Body of pancreas (tissue), 4 donors: ENCODE measurements at regions not wholly inside any gene's neighbourhood (a gene's known extent, or its start where the extent isn't known, plus 50 kb on each side); places are given as distances from the start of the nearest gene placed in this dataset.
"Not testable (repeated sequence)": the region's sequence is repeated elsewhere in the genome, so short reads cannot be mapped to it uniquely, and the experiment has no call there.

Source experiments
- ATAC-seq: fragments of 150-250 bp; one replicate; pipeline ENCODE4 v1.9.1; 2016
- DNase-seq, 4 donors: peaks; one replicate each; pipeline ENCODE4 v3.0.0-alpha.2; 2019
- H3K27ac ChIP-seq, 4 donors: fragments of 200-600 bp; sonication (generic); 1 replicate in 3 of 4; 2 replicates in 1 of 4; pipeline versions ENCODE4 v1.5.1 to v1.6.1; 2016 to 2019; ENCODE audit warnings: mild to moderate bottlenecking in 1 of 4, mixed read lengths in 1 of 4, moderate library complexity in 1 of 4
- H3K27me3 ChIP-seq, 2 donors: fragments of 200-600 bp; sonication (generic); one replicate each; pipeline ENCODE4 v1.6.0; 2016; ENCODE audit warnings: mild to moderate bottlenecking in 1 of 2
- H3K36me3 ChIP-seq, 2 donors: fragments of 200-600 bp; sonication (generic); replicated peaks in 1 of 2; 2 replicates each; pipeline ENCODE4 v1.5.1; 2016; ENCODE audit warnings: low read depth in 2 of 2; ENCODE audit not compliant: insufficient read depth in 1 of 2
- H3K4me1 ChIP-seq: fragments of 200-600 bp; sonication (generic); one replicate; pipeline ENCODE4 v1.6.0; 2016
- H3K4me3 ChIP-seq, 2 donors: fragments of 200-600 bp; sonication (generic); 1 replicate in 1 of 2; 2 replicates in 1 of 2; pipeline ENCODE4 v1.5.1; 2016 to 2019
- H3K9me3 ChIP-seq, 3 donors: fragments of 200-600 bp; sonication (generic); 1 replicate in 2 of 3; 2 replicates in 1 of 3; pipeline ENCODE4 v1.5.1; 2016
- CTCF ChIP-seq, 7 experiments: fragments of 450-650 bp in 4 of 7; fragments of 200-600 bp in 3 of 7; sonication (generic) in 3 of 7; IDR thresholded peaks; one replicate each; pipeline ENCODE4 v1.5.1; 2016 to 2019; ENCODE audit warnings: antibody characterized with exemption in 7 of 7
- POLR2A ChIP-seq, 3 donors: fragments of 450-650 bp; IDR thresholded peaks; one replicate each; pipeline ENCODE4 v1.6.1; 2016; ENCODE audit warnings: antibody characterized with exemption in 3 of 3, mild to moderate bottlenecking in 2 of 3
- WGBS, 2 donors: methylation state at CpG; one replicate each; pipeline ENCODE4 v1.1.5; 2017; 5-methylcytosine and 5-hydroxymethylcytosine counted together
- intact Hi-C: fragments of 100-400 bp; cut with DNase I; formaldehyde crosslinking; loops from one replicate; pipeline ENCODE4 v1.15.1; 2023

GRCh38 chr1:119249283-119249682 lies 108.8 kb upstream of the WARS2 start:
- ATAC-seq (no peak), DNase-seq (peak in 2 of 4 donors; percentile 6 to 14)
- TF ChIP-seq CTCF (IDR thresholded peaks at IDR 0.05): no peak
- TF ChIP-seq POLR2A (IDR thresholded peaks at IDR 0.05): no peak
- Histone ChIP-seq H3K27ac (no peak overlapping the region), H3K36me3 (no peaks in the 10 kb centered on the region), H3K9me3 (no peaks in the 10 kb centered on the region), H3K27me3 (no peaks in the 10 kb centered on the region), H3K4me3 (no peak overlapping the region), H3K4me1 (no peaks in the 10 kb centered on the region)
- 86 to 92% methylated on average over 5 of the region's 5 CpGs for WGBS, 2 donors
- intact Hi-C loops: no loop called here

GRCh38 chr1:119250299-119250698 lies 109.8 kb upstream of the WARS2 start:
- no peak overlapping the region for H3K4me3 ChIP-seq
- no peaks in the 10 kb centered on the region for H3K4me1 ChIP-seq
- no peak for DNase-seq
- no peaks in the 10 kb centered on the region for H3K36me3 ChIP-seq
- H3K27ac ChIP-seq: no peak overlapping the region
- WGBS, 2 donors: 100% methylated on average over 1 of the region's 1 CpG
- no peak for ATAC-seq
- H3K9me3 ChIP-seq: no peaks in the 10 kb centered on the region
- H3K27me3 ChIP-seq: no peaks in the 10 kb centered on the region
- intact Hi-C loops: no loop called here
- TF ChIP-seq POLR2A (IDR thresholded peaks at IDR 0.05): no peak
- no peak for TF ChIP-seq CTCF (IDR thresholded peaks at IDR 0.05)

DNA sequence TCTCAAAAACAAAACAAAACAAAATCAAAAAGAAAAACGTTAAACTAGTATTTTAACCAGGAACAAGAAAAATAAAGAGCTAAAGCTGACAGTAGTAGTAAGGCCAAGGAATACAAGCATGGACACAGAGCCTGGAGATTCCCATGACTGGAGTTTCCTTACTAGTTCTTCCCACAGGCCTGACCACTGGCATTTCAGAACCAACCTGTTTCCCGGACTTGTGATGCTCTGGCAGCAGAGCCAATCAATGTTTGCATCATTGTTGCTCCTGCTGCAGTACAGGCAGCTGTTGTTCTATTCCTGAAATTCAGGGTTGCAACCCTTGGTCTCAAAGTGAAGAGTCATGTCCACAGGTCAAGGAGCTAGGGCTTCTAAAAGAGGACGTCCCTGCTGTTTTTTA lies 111.3 kb upstream of the WARS2 start:
- Histone ChIP-seq H3K4me1 (no peaks in the 10 kb centered on the region), H3K27me3 (no peaks in the 10 kb centered on the region), H3K36me3 (no peaks in the 10 kb centered on the region), H3K27ac (no peak overlapping the region), H3K4me3 (no peak overlapping the region), H3K9me3 (no peaks in the 10 kb centered on the region)
- no peak for DNase-seq
- WGBS, 2 donors: 73 to 79% methylated on average over 3 of the region's 3 CpGs
- no peak for ATAC-seq
- intact Hi-C loops: no loop called here
- no peak for TF ChIP-seq CTCF (IDR thresholded peaks at IDR 0.05)
- TF ChIP-seq POLR2A (IDR thresholded peaks at IDR 0.05): no peak

GRCh38 chr1:119253366-119253765 lies 112.9 kb upstream of the WARS2 start:
- no peak for DNase-seq
- Histone ChIP-seq H3K4me1 (no peaks in the 10 kb centered on the region), H3K27me3 (no peaks in the 10 kb centered on the region), H3K9me3 (no peaks in the 10 kb centered on the region), H3K36me3 (no peaks in the 10 kb centered on the region), H3K4me3 (no peak overlapping the region), H3K27ac (no peak overlapping the region)
- whole genome bisulfite sequencing, 2 donors: 50 to 66% methylated on average over 1 of the region's 1 CpG
- no peak for ATAC-seq
- TF ChIP-seq POLR2A (IDR thresholded peaks at IDR 0.05) (no peak), CTCF (IDR thresholded peaks at IDR 0.05) (no peak)
- intact Hi-C loops: no loop called here

- DNase-seq (no peak), ATAC-seq (no peak)
- Histone ChIP-seq H3K4me3 (no peak overlapping the region), H3K9me3 (no peaks in the 10 kb centered on the region), H3K4me1 (no peaks in the 10 kb centered on the region), H3K36me3 (no peaks in the 10 kb centered on the region), H3K27ac (no peak overlapping the region), H3K27me3 (no peaks in the 10 kb centered on the region)
- TF ChIP-seq POLR2A (IDR thresholded peaks at IDR 0.05) (no peak), CTCF (IDR thresholded peaks at IDR 0.05) (no peak)
- whole genome bisulfite sequencing, 2 donors: 65 to 67% methylated on average over 3 of the region's 3 CpGs
- intact Hi-C loops: no loop called here
Observed at GRCh38 chr1:119254067-119254720, 113.7 kb upstream of the WARS2 start.

GRCh38 chr1:119256089-119256488 lies 112.5 kb upstream of the HAO2 start:
- H3K27me3 ChIP-seq, H3K36me3 ChIP-seq, ATAC-seq, H3K9me3 ChIP-seq, H3K27ac ChIP-seq, H3K4me1 ChIP-seq, DNase-seq, intact Hi-C loops, H3K4me3 ChIP-seq: not testable (repeated sequence)
- 60 to 94% methylated on average over 1 of the region's 1 CpG for WGBS, 2 donors
